Eye (tissue), 1 donor: ENCODE measurements at regions not wholly inside any gene's neighbourhood (a gene's known extent, or its start where the extent isn't known, plus 50 kb on each side); places are given as distances from the start of the nearest gene placed in this dataset.

Source experiments
- DNase-seq: peaks from one replicate; pipeline ENCODE4 v3.0.0-alpha.2; 2015

DNA sequence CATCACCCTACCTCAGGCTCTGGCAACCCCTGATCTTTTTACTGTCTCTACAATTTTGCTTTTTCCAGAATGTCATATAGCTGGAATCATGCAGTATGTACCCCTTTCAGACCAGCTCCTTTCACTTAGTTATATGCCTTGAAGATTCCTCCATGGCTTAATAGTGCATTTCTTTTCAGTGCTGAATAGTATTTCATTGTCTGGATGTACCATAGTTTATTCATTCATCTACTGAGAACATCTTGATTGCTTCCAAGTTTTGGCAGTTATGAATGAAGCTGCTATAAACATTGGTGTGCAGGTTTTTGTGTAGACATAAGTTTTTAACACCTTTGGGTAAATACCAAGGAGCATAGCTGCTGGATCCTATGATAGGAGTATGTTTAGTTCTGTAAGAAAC, 50.8 kb upstream of the ANP32A start:
- DNase-seq = no peak

DNA sequence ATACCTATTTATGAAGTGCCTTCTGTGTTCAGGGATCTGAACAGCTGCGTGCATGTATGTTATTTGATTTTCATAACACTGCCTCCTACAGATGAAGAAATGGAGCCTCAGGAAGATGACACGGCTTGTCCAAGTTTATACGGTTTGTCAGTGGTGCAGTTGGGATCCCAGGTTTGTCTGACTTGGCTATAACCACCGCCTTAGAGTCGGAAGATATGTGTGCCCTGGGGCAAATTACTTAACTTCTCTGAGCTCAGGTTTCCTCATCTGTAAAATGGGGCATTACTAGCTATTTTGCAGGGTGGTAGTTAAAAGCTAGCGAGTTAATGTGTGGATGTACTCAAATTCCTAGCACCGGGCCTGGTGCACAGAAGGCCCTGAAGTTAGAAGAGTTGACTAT, 54.1 kb upstream of the ANP32A start:
- DNase-seq = peak; percentile 10

DNA sequence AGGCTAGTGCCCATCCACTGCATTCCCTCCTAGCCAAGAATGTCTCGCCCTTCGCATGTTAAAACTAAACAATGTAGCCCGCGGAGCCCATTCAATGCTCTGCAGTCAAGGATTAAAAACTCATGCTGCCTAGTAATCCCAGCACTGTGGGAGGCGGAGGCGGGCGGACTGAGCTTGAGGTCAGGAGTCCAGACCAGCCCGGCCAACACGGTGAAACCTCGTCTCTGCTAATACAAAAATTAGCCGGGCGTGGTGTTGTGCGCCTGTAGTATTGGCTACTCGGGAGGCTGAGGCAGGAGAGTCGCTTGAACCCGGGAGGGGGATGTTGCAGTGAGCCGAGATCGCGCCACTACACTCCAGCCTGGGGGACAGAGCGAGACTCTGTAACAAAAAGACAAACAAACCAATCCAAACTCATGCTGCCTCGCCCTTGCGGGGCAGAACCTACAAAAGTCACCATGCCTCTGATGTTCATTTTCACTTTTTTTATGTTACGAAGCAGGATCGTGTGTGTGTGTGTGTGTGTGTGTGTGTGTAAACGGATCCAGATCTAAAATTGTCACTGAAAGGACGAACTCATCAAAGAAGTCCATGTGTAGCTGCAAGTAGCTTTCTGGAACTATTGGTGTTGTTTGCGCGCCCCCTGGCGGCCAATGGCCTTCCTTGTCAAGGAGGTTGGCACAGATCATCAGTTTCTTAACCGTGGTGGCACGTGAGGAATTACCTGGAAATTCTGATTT, 54.8 kb upstream of the SPESP1 start:
- peak; percentile 98 for DNase-seq

DNA sequence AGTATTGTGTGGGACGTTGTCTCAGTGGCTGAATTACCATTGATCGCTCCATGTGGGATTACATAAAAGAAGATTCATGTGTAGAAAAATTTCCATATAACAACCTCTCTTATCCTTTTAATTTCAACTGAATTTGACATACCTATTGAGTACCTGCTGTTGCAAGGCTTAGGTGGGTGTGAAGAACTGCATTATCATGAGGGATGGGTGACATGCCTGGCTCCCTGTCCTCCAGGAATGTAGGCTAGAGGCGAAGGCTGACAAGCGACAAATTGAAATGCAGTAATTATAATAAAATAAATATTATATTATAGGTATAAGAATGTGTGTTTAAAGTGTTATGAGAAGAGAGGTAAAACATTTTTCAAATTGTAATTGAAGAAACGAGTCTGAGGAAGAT, 52.7 kb upstream of the SPESP1 start:
- DNase-seq = no peak

DNA sequence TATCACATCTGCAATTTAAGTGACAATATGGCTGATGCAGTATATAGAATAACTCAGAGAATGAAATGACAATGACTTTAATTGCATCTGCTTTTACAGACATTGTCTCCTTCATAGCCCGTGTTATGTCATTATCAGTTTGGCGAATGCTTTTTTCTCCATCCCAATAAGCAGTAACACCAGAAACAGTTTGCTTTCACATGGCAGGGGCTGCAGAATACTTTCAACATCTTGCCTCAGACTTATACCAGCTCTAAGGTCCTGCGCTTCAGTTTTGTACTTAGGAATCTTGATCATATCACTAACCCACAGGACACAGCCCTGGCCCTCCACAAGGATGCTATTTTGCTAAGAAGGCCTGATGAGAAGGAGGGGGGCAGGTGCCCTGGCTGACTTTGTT, 49.9 kb upstream of the SPESP1 start:
- no peak for DNase-seq
